ENCODE measurements at regions not wholly inside any gene's neighbourhood (a gene's known extent, or its start where the extent isn't known, plus 50 kb on each side); places are given as distances from the start of the nearest gene placed in this dataset.
"Not testable (repeated sequence)": the region's sequence is repeated elsewhere in the genome, so short reads cannot be mapped to it uniquely, and the experiment has no call there.

DNA sequence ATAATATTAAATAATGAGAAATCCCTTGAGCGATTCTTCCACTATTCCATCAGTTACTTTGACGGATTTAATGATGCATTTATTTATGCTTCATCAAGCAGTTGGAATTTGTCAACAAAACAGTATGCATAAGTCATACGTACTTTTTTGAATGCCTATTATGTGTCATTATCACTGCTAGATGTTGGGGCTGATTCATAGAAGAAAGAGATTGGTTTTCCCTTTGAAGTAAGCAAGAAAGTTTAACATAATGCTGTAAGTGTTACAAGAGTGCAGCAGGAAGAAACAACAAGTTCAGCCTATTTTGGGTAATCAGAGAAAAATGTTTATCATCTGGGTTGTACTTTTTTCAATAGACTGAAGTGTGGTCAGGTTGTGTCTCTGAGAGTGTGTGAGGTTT lies 121.2 kb upstream of the RANBP3L start:
- ATAC-seq, result no peak
- no peak for DNase-seq (ENCODE audit: low spot score)

DNA sequence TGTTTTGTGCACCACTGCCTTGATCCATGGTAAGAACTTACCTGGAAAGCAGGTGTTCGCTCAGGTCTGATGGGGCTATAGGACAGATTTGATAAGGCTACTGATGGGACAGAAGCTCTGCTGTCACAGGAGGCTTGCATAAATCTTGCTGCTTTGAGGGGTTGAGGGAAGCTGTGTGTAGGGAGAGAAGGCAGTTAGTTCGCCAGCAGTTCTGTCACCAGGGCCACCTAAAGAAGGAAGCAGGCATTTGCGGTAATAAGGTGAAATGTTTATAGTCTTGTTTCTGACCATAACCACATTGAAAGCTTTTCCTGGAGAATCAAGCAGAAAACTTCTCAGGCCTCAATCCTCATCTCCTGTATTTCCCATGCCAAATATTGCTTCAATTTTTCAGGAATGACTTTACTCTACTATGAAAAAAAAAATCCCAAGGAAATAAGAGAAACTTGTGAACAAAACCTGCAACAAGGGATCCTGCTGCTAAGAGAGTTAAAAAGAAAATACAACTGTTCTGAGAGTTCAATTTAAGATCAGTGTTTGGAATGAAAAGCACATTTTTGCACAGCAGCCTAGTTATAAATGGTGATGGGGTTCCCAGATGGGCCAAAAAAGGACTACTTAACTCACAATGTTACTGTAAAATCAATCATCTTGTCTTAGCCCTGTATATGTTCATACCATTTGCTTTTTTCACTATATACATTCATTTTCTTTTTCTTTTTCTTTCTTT lies 122.0 kb upstream of the RANBP3L start:
- DNase-seq (ENCODE audit: low spot score), result no peak

DNA sequence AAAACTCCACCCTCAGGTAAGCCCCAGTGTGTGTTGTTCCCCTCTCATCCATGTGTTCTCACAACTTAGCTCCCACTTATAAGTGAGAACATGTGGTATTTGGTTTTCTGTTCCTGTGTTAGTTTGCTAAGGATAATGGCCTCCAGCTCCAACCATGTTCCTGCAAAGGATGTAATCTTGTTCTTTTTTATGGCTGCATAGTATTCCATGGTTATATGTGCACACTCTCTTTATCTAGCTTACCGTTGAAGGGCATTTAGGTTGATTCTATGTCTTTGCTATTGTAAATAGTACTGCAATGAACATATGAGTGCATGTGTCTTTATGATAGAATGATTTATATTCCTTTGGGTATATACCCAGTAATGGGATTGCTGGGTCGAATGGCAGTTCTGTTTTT lies 124.4 kb upstream of the RANBP3L start:
- not testable (repeated sequence) for DNase-seq (ENCODE audit: low spot score); ATAC-seq

More for the DNA sequence above, 122.0 kb upstream of the RANBP3L start:
- ATAC-seq, result no peak

DNA sequence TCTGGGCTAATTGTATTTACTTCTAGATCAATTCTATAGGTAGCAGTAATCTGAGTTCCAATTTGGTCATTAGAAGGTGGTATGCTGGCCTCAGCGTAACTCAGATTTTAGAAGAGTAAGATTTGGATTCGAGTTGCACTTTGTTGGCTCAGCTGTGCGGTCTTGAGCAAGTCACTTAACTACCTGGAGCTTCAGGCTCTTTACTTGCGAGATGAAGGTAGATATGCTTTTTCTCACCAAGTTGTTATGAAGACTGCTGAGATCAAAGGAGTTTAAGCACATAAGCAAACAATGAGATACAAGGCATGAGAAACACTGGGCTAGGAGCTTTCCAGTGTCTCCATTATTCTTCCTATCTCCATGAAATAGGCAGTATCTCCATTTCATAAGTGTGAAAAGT lies 133.8 kb upstream of the RANBP3L start:
- ATAC-seq, result no peak

DNA sequence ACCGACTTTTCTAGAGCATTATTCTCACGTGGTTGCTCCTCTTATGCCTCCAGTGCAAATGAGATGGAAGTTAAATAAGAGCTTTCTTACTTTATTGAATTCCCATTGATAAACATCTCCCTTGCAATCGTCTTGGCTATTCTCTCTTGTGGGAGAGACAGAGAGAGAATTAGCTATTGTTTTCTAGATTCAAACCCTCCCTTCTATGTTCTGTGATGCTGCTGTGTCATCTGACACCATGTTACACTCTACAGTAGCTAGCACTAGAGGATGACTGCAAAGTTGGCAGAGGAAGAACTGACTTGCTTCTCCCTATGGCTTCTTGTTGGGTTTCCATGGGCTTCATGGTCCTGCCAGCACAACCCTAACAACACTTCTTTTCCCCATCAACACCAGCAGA lies 134.6 kb upstream of the RANBP3L start:
- ATAC-seq, result no peak
- DNase-seq (ENCODE audit: low spot score), result no peak

More for the DNA sequence above, 133.8 kb upstream of the RANBP3L start:
- no peak for DNase-seq (ENCODE audit: low spot score)

DNA sequence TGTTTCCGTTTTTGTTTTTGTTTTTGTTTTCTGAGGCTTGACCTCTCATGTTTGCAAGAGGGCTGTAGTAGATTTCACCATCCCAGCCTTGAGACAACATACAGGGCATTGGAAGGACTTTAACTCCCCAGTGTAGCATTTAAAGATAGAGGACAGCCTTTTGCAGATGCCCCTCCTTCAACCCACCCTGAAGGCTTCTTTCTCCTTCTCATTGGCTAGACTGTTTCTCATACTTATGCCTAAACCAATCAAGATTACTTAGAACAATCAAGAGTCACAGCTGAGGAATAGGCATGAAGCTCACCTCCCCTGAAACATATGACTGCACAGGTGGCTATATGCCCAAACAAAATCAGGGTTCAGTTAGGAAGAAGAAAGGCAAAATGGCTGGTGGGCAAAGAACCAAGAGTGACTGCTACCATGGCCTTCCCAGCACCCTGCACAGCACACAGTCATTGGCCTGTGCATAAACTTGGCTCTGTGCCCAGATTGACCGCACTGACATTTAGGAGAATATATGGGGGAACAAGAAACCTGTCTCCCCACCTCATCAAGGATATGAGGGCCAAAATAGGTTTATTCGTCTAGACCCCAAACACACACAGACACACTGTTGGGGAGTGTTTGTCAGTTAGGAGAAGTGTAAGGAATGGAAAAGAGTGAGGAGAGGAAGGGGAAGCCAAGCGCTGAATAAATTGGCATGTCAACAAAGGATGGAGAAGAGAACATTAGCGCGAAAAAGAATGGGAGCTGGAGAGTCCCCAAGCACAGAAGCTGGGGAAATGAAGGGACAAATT lies 137.3 kb upstream of the RANBP3L start:
- no peak for ATAC-seq
- no peak for DNase-seq (ENCODE audit: low spot score)

DNA sequence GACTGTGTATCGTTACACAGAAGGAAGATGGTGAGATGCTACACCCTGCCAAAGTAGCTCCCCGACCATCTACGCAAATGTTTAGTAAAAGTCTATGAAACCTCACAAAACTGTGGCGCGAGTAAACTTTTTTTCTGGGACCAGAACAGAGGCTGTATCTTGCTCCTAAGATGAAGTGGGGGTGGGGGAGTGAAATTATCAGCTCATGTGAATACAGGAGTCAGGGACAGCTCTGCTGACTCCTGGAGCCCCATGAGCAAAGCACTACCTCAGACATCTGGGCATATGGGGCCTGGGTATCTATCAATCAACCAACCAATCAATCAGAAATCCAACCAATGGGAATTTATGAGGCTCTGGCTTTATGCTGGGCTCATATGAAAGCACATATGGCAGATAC lies 138.6 kb upstream of the RANBP3L start:
- ATAC-seq, result no peak
- no peak for DNase-seq (ENCODE audit: low spot score)

DNA sequence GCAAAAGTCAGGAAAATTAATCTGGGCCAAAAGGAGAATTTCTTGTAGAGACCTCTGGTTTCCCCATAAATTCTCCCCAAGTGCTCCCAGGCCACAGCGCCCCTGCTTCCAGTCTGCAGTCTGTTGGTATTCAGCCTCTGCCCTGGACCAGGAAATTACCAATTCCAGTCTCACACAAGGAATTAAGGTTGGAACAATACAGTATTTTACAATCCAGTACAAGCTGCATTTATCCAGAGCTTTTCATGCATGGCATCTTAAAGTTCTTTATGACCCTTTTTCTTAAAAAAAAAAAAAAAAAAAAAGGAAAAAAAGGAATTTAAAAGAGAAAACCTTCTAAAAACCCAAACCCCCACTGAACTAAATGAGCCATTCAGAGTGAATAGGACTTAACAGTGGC lies 139.6 kb upstream of the RANBP3L start:
- DNase-seq (ENCODE audit: low spot score) (no peak), ATAC-seq (no peak)

DNA sequence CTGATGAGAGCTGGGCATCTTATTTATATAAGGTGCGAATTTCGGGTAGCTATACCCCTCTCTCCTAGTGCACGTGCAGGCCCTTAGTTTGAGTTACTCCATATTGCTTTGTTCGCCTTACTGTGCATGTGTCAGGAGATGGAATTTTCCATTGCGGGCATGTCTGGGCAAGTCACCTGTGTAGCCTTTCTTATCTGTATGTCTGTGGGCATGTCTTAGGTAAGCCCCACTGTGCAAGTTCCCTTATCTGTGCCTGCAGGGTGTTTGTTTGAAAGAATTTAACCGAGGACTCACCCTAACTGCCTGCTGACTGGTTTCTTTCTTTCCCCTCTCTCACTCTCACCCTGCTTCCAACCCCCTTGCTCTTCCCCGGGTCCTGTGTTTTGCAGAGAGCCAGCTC lies 140.7 kb upstream of the RANBP3L start:
- ATAC-seq, result no peak
- DNase-seq (ENCODE audit: low spot score), result no peak

DNA sequence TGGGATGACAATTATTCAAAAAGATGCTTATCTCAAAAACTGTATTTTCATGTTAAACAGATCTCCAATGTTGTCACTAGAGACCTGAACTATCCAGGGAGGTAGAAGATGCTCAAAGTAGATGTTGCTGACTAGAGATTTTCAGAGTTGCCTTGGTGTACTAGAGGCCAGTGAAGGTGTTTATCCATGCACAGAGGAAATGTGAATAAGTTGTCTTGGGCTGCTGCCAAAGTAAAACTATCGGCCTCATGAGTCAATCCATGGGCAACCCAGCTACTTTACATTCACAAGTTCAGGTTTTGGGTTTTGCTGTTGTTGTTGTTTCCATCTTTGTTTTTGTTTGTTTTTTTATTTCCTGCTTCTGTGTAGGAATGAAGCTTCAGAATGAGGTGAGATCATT lies 141.1 kb upstream of the RANBP3L start:
- DNase-seq (ENCODE audit: low spot score) (no peak), ATAC-seq (no peak)

DNA sequence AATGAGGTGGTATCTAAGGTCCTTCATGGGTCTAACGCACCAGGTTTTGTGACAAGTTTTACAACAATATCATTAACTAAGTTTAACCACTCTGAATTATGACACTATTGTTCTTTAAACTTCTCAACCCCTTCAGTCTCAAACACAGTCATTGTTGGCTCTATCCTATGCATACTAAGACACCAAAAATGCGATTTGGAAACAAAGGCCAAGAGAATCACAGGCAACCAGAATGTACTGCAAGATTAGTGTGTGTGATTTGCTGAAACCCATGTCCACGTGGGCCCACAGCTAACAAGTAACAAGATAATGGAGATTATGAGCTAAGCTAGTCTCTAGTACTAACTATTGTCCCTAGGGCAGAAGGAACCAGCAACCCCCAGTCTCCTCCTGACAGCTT lies 142.2 kb upstream of the RANBP3L start:
- ATAC-seq, result no peak
- DNase-seq (ENCODE audit: low spot score), result no peak

DNA sequence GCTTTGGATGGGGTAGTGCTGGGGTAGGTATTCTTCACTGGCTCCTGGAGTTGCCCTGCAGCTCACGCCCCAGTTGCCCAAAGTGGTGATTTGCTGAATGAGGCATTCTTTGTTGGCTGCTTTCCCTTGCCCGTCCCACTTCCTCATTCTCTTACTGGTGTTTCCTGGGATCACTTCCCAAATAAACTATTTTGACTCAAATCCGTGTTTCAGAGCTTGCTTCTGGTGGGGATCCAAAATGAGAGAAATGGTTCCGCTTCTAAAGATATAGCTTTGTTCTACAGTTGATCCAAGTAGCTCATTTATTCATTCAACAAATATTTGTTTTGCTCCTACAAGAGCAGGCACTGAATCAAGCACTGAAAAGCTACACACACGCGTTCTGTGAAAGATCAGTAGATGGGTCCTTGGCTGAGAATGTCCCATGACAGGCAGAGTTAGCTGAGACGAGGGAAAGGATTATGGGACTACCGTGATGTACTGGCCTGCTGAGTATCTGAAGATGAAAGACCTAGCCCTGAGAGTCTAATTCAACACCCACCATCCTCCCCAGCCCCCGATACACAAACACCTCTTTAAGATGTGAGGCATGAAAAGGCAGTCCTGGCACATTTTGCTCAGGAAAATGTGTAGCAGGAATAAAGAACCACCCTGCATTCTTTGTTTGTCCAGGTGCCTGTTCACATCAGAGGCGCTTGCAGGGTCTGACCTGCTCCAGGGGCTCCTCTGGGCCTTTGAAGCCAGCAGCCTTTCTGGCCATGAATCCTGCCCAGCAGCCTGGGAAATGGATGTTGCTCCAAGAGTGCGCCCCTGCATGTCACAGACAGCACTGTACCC lies 143.1 kb upstream of the RANBP3L start:
- ATAC-seq, result peak; percentile 44
- DNase-seq (ENCODE audit: low spot score), result no peak

DNA sequence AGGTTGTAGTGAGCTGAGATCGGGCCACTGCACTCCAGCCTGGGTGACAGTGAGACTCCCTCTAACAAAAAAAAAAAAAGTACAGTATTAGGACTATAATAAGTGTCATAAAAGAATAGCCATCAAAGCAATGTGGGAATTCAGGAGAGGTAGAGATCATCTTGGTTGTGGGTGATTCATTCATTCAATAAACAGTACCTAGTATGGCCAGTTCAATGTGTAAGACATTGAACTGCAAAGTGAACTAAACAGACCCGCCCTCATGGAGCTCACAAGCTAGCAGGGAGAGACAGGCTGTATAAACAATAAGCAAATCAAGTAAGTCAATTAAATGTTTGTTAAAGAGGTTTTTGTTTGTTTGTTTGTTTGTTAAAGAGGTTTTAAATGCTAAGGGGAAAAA lies 146.1 kb upstream of the RANBP3L start:
- no peak for ATAC-seq
- DNase-seq (ENCODE audit: low spot score), result no peak

DNA sequence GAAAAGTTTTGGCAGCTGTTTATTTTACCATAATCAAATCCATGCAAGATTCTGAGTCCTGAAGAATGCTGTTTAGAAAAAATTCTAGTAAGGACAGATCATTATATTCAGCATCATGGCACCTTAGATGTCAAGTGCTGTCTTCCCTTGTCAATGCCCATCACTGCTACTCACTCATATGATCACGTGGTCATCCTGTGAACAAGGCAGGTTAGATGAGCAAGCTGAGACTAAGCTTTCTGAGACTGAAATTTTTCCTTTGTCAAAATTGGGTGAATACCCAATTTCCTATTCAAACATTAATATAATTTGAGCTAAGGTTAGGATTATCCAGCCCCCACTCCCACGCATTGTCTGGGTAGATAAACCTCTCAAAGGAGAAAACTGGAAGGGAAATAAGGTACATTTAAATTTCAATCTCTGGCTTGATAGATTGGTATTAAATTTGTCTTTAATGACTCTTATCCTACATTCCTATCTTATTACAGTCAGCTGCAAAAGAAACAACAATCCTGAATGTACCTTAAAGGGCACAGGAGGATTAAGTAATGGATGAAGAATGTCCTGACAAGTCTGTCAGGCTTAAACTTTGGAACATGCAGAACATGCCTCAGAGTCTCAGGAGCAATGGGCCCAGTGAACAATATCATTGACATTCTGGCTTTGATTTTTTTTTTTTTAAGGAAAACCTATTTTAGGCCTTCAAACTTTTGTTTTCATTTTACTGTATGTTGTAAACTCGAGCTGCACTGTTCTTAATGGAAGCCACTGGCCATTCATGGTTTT lies 148.7 kb upstream of the RANBP3L start:
- DNase-seq (ENCODE audit: low spot score), result no peak
- ATAC-seq, result no peak

DNA sequence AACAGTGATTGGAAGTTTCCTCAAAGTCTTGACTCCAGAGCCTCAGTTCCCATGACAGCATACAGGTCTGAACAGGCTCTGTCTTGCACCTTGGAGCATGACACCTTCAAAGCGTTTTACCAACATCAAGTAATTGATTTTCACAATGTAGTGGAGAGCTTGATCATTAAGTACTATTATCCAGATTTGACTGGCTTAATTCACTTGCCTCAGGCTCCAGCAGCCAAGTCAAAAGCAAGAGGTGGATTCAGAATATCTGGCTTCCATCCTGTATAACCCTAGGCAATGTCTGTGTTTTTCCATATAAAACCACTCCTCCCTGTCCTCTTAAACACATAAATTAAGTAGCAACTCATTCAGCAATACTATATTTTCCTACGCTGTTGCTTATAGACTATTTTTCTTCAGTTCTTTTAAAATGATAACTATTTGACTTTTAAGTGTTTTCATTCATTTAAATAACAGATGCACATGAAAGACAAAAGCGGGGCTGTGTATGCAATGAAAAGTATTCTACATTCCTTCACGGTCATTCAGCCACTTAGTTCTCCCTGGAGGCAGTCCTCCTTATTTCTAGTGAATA lies 150.8 kb upstream of the RANBP3L start:
- DNase-seq (ENCODE audit: low spot score) (no peak), ATAC-seq (no peak)

DNA sequence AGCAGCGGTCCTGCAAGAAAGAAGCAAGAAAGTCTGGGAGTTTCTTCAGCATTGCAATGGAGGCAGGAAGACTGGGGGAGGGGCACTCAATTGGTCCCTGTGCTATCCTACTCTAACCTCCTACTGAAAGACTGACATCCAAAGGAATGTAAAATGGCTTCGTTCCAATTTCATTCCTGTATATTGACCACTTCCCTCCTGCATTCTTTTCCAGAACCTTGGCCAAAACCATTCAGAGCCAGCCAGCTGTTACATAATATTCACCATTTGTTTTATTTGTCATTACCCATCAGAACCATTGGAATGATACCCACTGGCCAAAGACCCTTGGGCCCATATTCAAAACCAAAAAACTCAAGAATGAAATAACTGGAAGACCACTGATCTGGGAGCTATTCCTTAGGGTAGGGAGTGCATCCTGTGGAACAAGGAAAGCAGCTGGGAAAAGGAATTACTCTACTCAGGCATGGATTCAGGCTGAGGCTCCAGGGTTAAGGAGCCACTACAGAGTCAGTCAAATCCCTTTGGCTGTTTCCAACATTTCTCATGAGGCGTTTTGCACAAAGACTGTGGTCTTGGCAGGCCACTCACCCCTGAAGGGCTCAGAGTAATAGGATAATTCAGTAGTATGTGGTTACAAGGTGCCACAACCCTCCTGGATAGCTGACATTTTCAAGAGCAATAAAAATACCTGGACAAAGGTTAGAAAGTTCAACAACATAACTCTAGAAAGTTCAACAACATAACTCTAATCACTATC lies 148.7 kb upstream of the SLC1A3 start:
- DNase-seq (ENCODE audit: low spot score) (no peak), ATAC-seq (no peak)

DNA sequence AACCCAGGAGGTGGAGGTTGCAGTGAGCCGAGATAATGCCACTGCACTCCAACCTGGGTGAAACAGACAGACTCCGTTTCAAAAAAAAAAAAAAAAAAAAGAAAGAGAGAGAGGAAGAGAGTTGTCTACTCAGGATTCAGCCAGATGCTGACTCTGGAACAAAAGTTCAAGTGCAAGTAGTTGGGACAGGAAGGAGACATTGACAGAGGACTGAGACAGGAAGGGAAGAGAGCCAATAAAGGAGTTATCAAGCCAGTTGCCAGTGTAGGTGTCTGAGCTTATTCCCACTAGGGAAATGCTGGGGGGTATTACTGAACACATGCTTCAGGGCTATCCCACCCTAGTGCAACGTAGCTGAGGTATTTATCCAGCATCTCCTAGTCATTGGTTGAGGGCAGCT lies 147.7 kb upstream of the SLC1A3 start:
- peak; percentile 39 for ATAC-seq
- DNase-seq (ENCODE audit: low spot score), result no peak

DNA sequence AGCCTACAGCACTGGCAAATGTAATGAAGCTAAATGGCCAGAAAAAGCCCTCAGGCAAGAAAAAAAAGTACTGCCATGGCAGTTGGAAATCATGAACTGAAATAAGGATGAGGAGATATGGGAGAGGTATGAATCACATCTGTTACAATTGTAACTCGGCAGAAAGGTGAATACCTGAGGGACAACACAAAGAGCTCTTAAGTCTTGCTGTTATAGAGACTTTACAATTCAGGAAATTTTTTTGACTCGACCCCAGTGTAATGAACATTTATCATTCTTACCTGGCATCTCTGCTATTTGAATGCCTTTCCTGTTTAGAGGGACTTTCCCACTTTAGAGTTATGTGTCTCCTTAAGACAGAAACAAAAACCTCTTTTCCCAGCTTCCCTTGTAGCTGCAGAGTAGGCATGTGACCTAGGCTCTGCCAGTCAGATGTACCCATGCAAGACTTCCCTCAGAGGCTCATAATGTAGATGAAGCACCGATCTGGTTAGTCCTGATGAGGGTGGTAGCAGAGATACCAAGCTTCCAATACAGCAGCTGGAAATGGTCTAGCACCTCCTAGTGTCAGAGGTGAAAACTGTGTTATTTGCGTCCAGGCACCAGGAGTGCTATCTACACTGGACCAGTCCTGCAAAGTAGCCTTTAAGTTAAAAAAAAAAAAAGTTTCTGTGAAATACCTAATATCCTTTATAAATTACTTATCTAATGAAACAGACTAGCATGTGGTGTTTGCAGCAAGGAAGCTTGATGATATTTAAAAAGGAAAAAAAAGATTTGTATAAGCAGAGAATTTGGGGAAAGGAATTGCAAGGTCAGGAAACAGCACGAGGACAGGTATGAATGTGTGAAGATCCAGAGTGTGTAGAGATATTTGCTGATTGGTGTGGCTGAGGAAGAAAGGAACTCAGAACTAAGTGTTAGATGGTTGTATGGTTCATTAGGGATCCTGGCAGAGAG lies 146.9 kb upstream of the SLC1A3 start:
- no peak for DNase-seq (ENCODE audit: low spot score)

More for the DNA sequence above, 146.9 kb upstream of the SLC1A3 start:
- peak; percentile 51 for ATAC-seq

Data from left lobe of liver (tissue), 2 donors.